IMR-90 (cell line): ENCODE measurements at regions not wholly inside any gene's neighbourhood (a gene's known extent, or its start where the extent isn't known, plus 50 kb on each side); places are given as distances from the start of the nearest gene placed in this dataset.

Experiments used
- BHLHE40 ChIP-seq: fragments of 150-350 bp; IDR thresholded peaks from 2 replicates; pipeline ENCODE4 v1.6.1; 2016; ENCODE audit warnings: mild to moderate bottlenecking, low read depth, low read length
- CEBPB ChIP-seq: IDR thresholded peaks from 2 replicates; pipeline ENCODE4 v1.6.1; 2012; ENCODE audit warnings: low read depth, low read length, improper control_type of control experiment
- FOS ChIP-seq: fragments of 150-350 bp; IDR thresholded peaks from 2 replicates; pipeline ENCODE4 v1.6.1; 2016; ENCODE audit warnings: low read depth, low read length
- MAFK ChIP-seq: IDR thresholded peaks from 2 replicates; pipeline ENCODE4 v1.6.1; 2012; ENCODE audit warnings: low read depth, low read length, improper control_type of control experiment
- MXI1 ChIP-seq: IDR thresholded peaks from 2 replicates; pipeline ENCODE4 v1.6.1; 2012; ENCODE audit warnings: low read depth, mild to moderate bottlenecking, low read length, moderate library complexity, borderline replicate concordance
- POLR2A ChIP-seq: IDR thresholded peaks from 2 replicates; pipeline ENCODE4 v1.6.1; 2012; ENCODE audit warnings: mild to moderate bottlenecking, low read depth, low read length
- RAD21 ChIP-seq: IDR thresholded peaks from 2 replicates; pipeline ENCODE4 v1.6.1; 2012; ENCODE audit warnings: low read length, improper control_type of control experiment
- RFX5 ChIP-seq: IDR thresholded peaks from 2 replicates; pipeline ENCODE4 v1.8.0; 2012; ENCODE audit warnings: low read depth, mild to moderate bottlenecking, low read length, moderate library complexity
- SMC3 ChIP-seq: fragments of 150-350 bp; IDR thresholded peaks from 2 replicates; pipeline ENCODE4 v1.6.1; 2016; ENCODE audit warnings: low read depth, mild to moderate bottlenecking, antibody characterized with exemption, low read length, moderate library complexity
- TF ChIP-seq, protein P1 (sequence below): conservative IDR thresholded peaks from 2 replicates; pipeline ENCODE4 v1.5.1; 2012; ENCODE audit warnings: mild to moderate bottlenecking, low read depth, low read length, improper control_type of control experiment
- TF ChIP-seq, protein P2 (sequence below): fragments of 150-350 bp; IDR thresholded peaks from 2 replicates; pipeline ENCODE4 v1.6.1; 2017; ENCODE audit warnings: mild to moderate bottlenecking, antibody characterized with exemption, low read length, low read depth

DNA sequence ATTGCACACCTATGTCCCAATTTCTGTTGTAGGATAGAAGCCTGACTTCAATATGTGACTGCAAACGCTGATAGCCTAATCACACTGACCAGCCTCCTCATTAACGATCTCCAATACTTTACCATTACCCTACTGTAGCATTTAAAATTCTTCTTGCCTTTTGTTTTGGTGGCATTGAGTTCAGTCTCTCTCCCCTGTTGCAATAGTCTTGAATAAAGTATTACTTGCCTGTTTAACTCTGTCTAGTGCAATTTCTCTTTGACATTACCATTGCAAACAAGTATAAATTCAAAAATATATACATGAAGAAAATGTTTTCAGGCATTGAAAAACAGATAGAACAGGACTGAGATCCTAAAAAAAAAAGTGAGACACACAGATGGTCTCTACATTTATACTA lies 649.1 kb upstream of the B3GAT1 start:
- TF ChIP-seq POLR2A, result no peak
- TF ChIP-seq SMC3, result no peak
- TF ChIP-seq BHLHE40, result no peak
- TF ChIP-seq, protein P1, sequence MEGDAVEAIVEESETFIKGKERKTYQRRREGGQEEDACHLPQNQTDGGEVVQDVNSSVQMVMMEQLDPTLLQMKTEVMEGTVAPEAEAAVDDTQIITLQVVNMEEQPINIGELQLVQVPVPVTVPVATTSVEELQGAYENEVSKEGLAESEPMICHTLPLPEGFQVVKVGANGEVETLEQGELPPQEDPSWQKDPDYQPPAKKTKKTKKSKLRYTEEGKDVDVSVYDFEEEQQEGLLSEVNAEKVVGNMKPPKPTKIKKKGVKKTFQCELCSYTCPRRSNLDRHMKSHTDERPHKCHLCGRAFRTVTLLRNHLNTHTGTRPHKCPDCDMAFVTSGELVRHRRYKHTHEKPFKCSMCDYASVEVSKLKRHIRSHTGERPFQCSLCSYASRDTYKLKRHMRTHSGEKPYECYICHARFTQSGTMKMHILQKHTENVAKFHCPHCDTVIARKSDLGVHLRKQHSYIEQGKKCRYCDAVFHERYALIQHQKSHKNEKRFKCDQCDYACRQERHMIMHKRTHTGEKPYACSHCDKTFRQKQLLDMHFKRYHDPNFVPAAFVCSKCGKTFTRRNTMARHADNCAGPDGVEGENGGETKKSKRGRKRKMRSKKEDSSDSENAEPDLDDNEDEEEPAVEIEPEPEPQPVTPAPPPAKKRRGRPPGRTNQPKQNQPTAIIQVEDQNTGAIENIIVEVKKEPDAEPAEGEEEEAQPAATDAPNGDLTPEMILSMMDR, result no peak
- TF ChIP-seq FOS, result no peak
- no peak for TF ChIP-seq MXI1
- no peak for TF ChIP-seq RAD21
- no peak for TF ChIP-seq RFX5
- TF ChIP-seq CEBPB, result no peak
- TF ChIP-seq MAFK, result no peak
- TF ChIP-seq, protein P2, sequence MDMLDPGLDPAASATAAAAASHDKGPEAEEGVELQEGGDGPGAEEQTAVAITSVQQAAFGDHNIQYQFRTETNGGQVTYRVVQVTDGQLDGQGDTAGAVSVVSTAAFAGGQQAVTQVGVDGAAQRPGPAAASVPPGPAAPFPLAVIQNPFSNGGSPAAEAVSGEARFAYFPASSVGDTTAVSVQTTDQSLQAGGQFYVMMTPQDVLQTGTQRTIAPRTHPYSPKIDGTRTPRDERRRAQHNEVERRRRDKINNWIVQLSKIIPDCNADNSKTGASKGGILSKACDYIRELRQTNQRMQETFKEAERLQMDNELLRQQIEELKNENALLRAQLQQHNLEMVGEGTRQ, result no peak
